Esophagus muscularis mucosa (tissue), 2 donors: ENCODE measurements at regions not wholly inside any gene's neighbourhood (a gene's known extent, or its start where the extent isn't known, plus 50 kb on each side); places are given as distances from the start of the nearest gene placed in this dataset.

ENCODE experiments used
- POLR2A ChIP-seq: fragments of 450-650 bp; IDR thresholded peaks from one replicate; pipeline ENCODE4 v1.6.1; 2017; ENCODE audit warnings: antibody characterized with exemption, moderate library complexity, mild to moderate bottlenecking, low read depth
- POLR2AphosphoS5 ChIP-seq, 2 donors: sonication (generic); formaldehyde crosslinking; IDR thresholded peaks; one replicate each; pipeline ENCODE4 v1.6.1; 2017; ENCODE audit warnings: antibody characterized with exemption in 2 of 2

GRCh38 chr6:9335431-9335830, 900.1 kb upstream of the SLC35B3 start:
- TF ChIP-seq POLR2A, result no peak
- no peak for TF ChIP-seq POLR2AphosphoS5 (IDR thresholded peaks at IDR 0.05)
